Mesenchymal stem cell (in vitro differentiated cells and primary cell): ENCODE measurements at regions not wholly inside any gene's neighbourhood (a gene's known extent, or its start where the extent isn't known, plus 50 kb on each side); places are given as distances from the start of the nearest gene placed in this dataset.

Experiments
- DNase-seq: peaks from one replicate; pipeline ENCODE4 v3.0.0-alpha.2; 2013
- H2AFZ ChIP-seq: one replicate; pipeline ENCODE4 v1.6.1; 2013; ENCODE audit warnings: low read depth, mild to moderate bottlenecking, control low read depth, inconsistent platforms, low read length, moderate library complexity
- H2AK5ac ChIP-seq: 2 replicates; pipeline ENCODE4 v1.6.1; 2013; ENCODE audit warnings: low read length, moderate library complexity, mild to moderate bottlenecking, inconsistent platforms; ENCODE audit not compliant: severe bottlenecking
- H2BK120ac ChIP-seq: one replicate; pipeline ENCODE4 v1.6.1; 2013; ENCODE audit warnings: low read depth, mild to moderate bottlenecking, inconsistent platforms, low read length, moderate library complexity
- H2BK12ac ChIP-seq, 2 experiments: one replicate each; pipeline ENCODE4 v1.6.1; 2013; ENCODE audit warnings: inconsistent platforms in 2 of 2, low read length in 2 of 2, mild to moderate bottlenecking in 2 of 2, moderate library complexity in 2 of 2, control low read depth in 1 of 2
- H2BK15ac ChIP-seq: one replicate; pipeline ENCODE4 v1.6.1; 2013; ENCODE audit warnings: mild to moderate bottlenecking, low read depth, inconsistent platforms; ENCODE audit not compliant: poor library complexity, severe bottlenecking
- H2BK5ac ChIP-seq: 2 replicates; pipeline ENCODE4 v1.6.1; 2013; ENCODE audit warnings: low read depth, mild to moderate bottlenecking, low read length, control low read depth, inconsistent platforms; ENCODE audit not compliant: poor library complexity, severe bottlenecking
- H3K14ac ChIP-seq, 2 experiments: one replicate each; pipeline ENCODE4 v1.6.1; 2013; ENCODE audit warnings: inconsistent platforms in 2 of 2, low read length in 2 of 2, control low read depth in 1 of 2, mild to moderate bottlenecking in 1 of 2, moderate library complexity in 1 of 2
- H3K18ac ChIP-seq, 2 experiments: one replicate each; pipeline ENCODE4 v1.6.1; 2013; ENCODE audit warnings: inconsistent platforms in 2 of 2, low read length in 2 of 2, control low read depth in 1 of 2, low read depth in 1 of 2, mild to moderate bottlenecking in 1 of 2
- H3K23ac ChIP-seq, 2 experiments: one replicate each; pipeline ENCODE4 v1.6.1; 2013; ENCODE audit warnings: inconsistent platforms in 2 of 2, low read length in 2 of 2, mild to moderate bottlenecking in 2 of 2, moderate library complexity in 2 of 2, control low read depth in 1 of 2
- H3K27ac ChIP-seq: 2 replicates; pipeline ENCODE4 v1.5.1; 2013; ENCODE audit warnings: mild to moderate bottlenecking, moderate library complexity, low read length, control low read depth, inconsistent platforms; ENCODE audit not compliant: poor library complexity, severe bottlenecking
- H3K27me3 ChIP-seq, 2 experiments: 2 replicates each; pipeline versions ENCODE4 v1.6.1 to v1.7.0; 2013; ENCODE audit warnings: low read length in 2 of 2, mild to moderate bottlenecking in 2 of 2, moderate library complexity in 2 of 2, control low read depth in 1 of 2, inconsistent platforms in 1 of 2; ENCODE audit not compliant: control insufficient read depth in 1 of 2, insufficient read depth in 1 of 2
- H3K36me3 ChIP-seq, 2 experiments: 2 replicates each; pipeline versions ENCODE4 v1.6.1 to v1.7.0; 2013; ENCODE audit warnings: low read length in 2 of 2, control low read depth in 1 of 2, inconsistent platforms in 1 of 2, low read depth in 1 of 2, mild to moderate bottlenecking in 1 of 2; ENCODE audit not compliant: insufficient read depth in 2 of 2, control insufficient read depth in 1 of 2
- H3K4ac ChIP-seq, 2 experiments: one replicate each; pipeline ENCODE4 v1.6.1; 2013; ENCODE audit warnings: inconsistent platforms in 2 of 2, low read length in 2 of 2, mild to moderate bottlenecking in 2 of 2, moderate library complexity in 2 of 2, control low read depth in 1 of 2, low read depth in 1 of 2
- H3K4me1 ChIP-seq: 2 replicates; pipeline ENCODE4 v1.6.1; 2013; ENCODE audit warnings: low read depth, low read length, control low read depth; ENCODE audit not compliant: control insufficient read depth, insufficient read depth
- H3K4me2 ChIP-seq: 2 replicates; pipeline ENCODE4 v1.6.1; 2013; ENCODE audit warnings: low read length, mild to moderate bottlenecking, inconsistent platforms; ENCODE audit not compliant: poor library complexity, severe bottlenecking
- H3K4me3 ChIP-seq, 2 experiments: 2 replicates each; pipeline versions ENCODE4 v1.5.1 to v1.7.0; 2013; ENCODE audit warnings: low read length in 2 of 2, mild to moderate bottlenecking in 2 of 2, control low read depth in 1 of 2, low read depth in 1 of 2; ENCODE audit not compliant: insufficient read depth in 1 of 2
- H3K79me1 ChIP-seq: replicated peaks from 2 replicates; pipeline ENCODE4 v1.6.1; 2013; ENCODE audit warnings: mild to moderate bottlenecking, control low read depth, low read length, inconsistent platforms; ENCODE audit not compliant: poor library complexity, severe bottlenecking
- H3K9ac ChIP-seq: 2 replicates; pipeline ENCODE4 v1.7.0; 2013; ENCODE audit warnings: mild to moderate bottlenecking, low read length, moderate library complexity
- H3K9me3 ChIP-seq: 2 replicates; pipeline ENCODE4 v1.7.0; 2013; ENCODE audit warnings: mild to moderate bottlenecking, low read length; ENCODE audit not compliant: control insufficient read depth
- H4K8ac ChIP-seq: one replicate; pipeline ENCODE4 v1.6.1; 2013; ENCODE audit warnings: inconsistent platforms, mild to moderate bottlenecking, low read length, moderate library complexity
- H4K91ac ChIP-seq: one replicate; pipeline ENCODE4 v1.6.1; 2013; ENCODE audit warnings: mild to moderate bottlenecking, low read length, inconsistent platforms
- WGBS: methylation state at CpG from one replicate; pipeline ENCODE4 v1.1.7; 2013; ENCODE audit warnings: mixed read lengths; 5-methylcytosine and 5-hydroxymethylcytosine counted together

DNA sequence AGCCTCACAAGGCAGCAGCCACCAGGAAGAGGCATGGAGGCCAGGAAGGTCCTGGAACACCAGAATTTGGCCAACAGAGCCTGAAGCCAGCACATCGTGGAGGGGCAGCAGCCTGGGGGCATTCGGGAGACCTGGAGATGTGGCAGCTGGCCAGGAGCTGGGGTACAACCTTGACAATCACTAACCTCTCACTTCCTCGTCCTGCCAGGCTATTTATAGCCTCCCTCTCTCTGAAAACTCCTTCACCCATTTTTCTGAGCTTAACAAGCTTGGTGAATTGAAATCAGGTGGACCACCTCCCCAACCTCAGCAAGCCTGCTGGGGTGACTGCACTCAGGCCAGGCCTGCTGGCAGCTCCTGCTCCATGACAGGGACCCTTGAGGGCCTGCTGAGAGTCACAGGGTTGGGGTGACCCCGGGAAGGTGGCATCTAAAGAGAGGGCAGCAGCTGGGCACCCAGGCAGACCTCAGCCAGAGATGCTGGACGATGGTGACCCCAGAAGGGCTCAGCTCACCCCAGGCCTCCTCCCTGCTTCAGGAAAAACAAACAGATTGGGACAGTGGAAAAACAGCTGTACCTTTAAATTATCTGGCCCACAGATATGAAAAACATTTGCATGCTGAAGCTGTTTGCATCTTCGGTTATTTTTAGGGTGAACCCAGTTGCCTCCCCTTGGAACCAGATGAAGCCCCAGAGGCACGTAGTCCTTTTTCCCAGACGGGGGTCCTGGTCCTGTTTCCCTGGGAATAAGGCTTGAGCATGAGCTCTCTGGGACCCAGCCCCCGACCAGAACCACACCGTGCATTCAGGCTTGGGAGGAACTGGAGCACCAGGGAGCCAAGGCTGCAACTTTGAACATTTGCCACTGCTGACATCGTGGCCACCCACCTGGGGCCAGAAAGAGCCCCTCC is 67.0 kb downstream of the PITPNM2 start:
- no peak overlapping the region for H2BK120ac ChIP-seq
- no peaks in the 10 kb centered on the region for H3K9me3 ChIP-seq
- H3K14ac ChIP-seq = peak overlapping the region in 1 of 2 experiments; percentile 56
- H2AK5ac ChIP-seq = peak overlapping the region; percentile 51
- H3K27ac ChIP-seq = no peak overlapping the region
- H3K27me3 ChIP-seq = no peaks in the 10 kb centered on the region
- no peak overlapping the region for H2BK5ac ChIP-seq
- H2AFZ ChIP-seq = no peak overlapping the region
- no peak overlapping the region for H3K4me2 ChIP-seq
- H3K23ac ChIP-seq = peak overlapping the region in 1 of 2 experiments; percentile 18
- no peak overlapping the region for H3K9ac ChIP-seq
- H4K91ac ChIP-seq = no peak overlapping the region
- no peak overlapping the region for H4K8ac ChIP-seq
- H3K4ac ChIP-seq = peak overlapping the region in 1 of 2 experiments; percentile 47
- no peak overlapping the region for H2BK15ac ChIP-seq
- H2BK12ac ChIP-seq = no peak overlapping the region
- no peaks in the 10 kb centered on the region for H3K36me3 ChIP-seq
- DNase-seq = no peak
- no peak overlapping the region for H3K18ac ChIP-seq
- H3K79me1 ChIP-seq = peaks cover 19% of the 10 kb centered on the region
- no peak overlapping the region for H3K4me3 ChIP-seq
- 70% methylated on average over 11 of the region's 11 CpGs for WGBS
- peaks cover 26% of the 10 kb centered on the region for H3K4me1 ChIP-seq

GRCh38 chr12:123080634-123081033 is 70.3 kb downstream of the PITPNM2 start:
- Histone ChIP-seq H3K23ac (no peak overlapping the region), H3K9ac (no peak overlapping the region), H3K4ac (no peak overlapping the region), H3K79me1 (peaks cover 25% of the 10 kb centered on the region), H3K36me3 (no peaks in the 10 kb centered on the region), H2AK5ac (no peak overlapping the region), H4K91ac (no peak overlapping the region), H3K4me1 (peaks cover 28% of the 10 kb centered on the region), H2BK12ac (no peak overlapping the region), H2BK120ac (no peak overlapping the region), H3K4me3 (no peak overlapping the region), H3K18ac (no peak overlapping the region), H3K27ac (no peak overlapping the region), H3K27me3 (no peaks in the 10 kb centered on the region), H3K14ac (no peak overlapping the region), H2BK15ac (no peak overlapping the region), H4K8ac (no peak overlapping the region), H2BK5ac (no peak overlapping the region), H2AFZ (no peak overlapping the region), H3K9me3 (no peaks in the 10 kb centered on the region), H3K4me2 (no peak overlapping the region)
- 92% methylated on average over 2 of the region's 4 CpGs for WGBS
- no peak for DNase-seq

DNA sequence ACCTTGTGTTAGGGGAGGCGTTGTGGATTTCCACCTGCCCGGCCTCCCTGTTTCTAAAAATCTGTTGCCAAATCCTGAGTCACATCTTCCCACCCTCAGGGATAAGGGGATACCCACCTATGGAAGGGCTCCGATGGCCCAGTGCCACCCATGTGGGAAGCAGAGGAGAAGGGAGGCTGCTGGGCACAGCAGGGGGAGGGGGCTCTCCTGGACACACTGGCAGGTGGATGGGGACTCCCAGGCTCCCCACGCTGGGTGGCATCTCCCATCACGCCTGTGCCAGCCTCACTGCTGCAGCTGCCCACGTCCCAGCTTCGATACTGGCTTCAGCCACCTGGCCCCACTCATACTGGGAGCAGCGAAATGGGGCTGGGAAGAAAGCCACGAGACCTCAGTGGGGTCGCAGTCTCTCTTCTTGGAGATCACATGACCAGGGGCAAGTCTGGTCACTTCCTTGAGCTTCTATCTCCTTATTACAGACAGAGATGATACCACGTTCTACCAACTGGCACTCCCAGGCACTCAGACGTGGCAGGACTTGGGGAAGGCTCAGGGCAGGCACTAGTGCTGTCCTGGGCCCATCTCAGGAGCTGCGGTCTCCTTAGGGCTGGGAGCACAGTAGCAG is 72.2 kb downstream of the PITPNM2 start:
- no peak overlapping the region for H4K91ac ChIP-seq
- no peak overlapping the region for H3K18ac ChIP-seq
- DNase-seq = no peak
- H2BK12ac ChIP-seq = no peak overlapping the region
- no peak overlapping the region for H3K4ac ChIP-seq
- H2BK120ac ChIP-seq = no peak overlapping the region
- H3K14ac ChIP-seq = peak overlapping the region in 1 of 2 experiments; percentile 35
- H3K4me1 ChIP-seq = peaks cover 22% of the 10 kb centered on the region
- H3K23ac ChIP-seq = no peak overlapping the region
- H3K36me3 ChIP-seq = no peaks in the 10 kb centered on the region
- peaks cover 23% of the 10 kb centered on the region for H3K79me1 ChIP-seq
- H3K4me3 ChIP-seq = no peak overlapping the region
- H3K4me2 ChIP-seq = no peak overlapping the region
- no peak overlapping the region for H3K27ac ChIP-seq
- 94% methylated on average over 12 of the region's 13 CpGs for WGBS
- H2AK5ac ChIP-seq = no peak overlapping the region
- no peaks in the 10 kb centered on the region for H3K27me3 ChIP-seq
- H4K8ac ChIP-seq = no peak overlapping the region
- H2BK15ac ChIP-seq = no peak overlapping the region
- no peak overlapping the region for H2BK5ac ChIP-seq
- H2AFZ ChIP-seq = no peak overlapping the region
- H3K9me3 ChIP-seq = no peaks in the 10 kb centered on the region
- H3K9ac ChIP-seq = no peak overlapping the region

DNA sequence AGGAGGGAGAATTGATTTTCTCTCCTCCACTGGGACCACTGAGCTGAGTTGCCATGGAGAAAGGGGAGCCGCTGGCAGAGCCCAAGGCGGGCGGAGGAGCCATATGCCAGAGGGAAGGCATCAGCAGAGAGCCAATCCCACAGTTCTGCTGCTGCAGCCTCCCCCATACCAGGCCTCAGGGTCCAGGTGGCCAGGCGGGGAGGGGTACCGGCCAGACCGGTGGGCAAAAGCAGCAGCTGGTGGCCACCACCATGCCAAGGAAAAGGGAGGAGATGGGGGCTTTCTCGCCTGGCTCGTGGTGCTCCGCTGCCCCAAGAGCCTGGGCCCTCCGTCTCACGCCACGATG is 72.8 kb downstream of the PITPNM2 start:
- H2BK120ac ChIP-seq = no peak overlapping the region
- 97% methylated on average over 11 of the region's 12 CpGs for WGBS
- H3K27ac ChIP-seq = no peak overlapping the region
- peaks cover 21% of the 10 kb centered on the region for H3K79me1 ChIP-seq
- no peak overlapping the region for H2AFZ ChIP-seq
- H3K9ac ChIP-seq = no peak overlapping the region
- no peak overlapping the region for H3K23ac ChIP-seq
- no peak overlapping the region for H3K4me2 ChIP-seq
- peaks cover 19% of the 10 kb centered on the region for H3K4me1 ChIP-seq
- no peak overlapping the region for H2AK5ac ChIP-seq
- no peaks in the 10 kb centered on the region for H3K9me3 ChIP-seq
- H3K4ac ChIP-seq = no peak overlapping the region
- H3K36me3 ChIP-seq = no peaks in the 10 kb centered on the region
- no peak overlapping the region for H2BK12ac ChIP-seq
- H2BK15ac ChIP-seq = no peak overlapping the region
- no peak overlapping the region for H4K8ac ChIP-seq
- DNase-seq = no peak
- H3K18ac ChIP-seq = no peak overlapping the region
- no peaks in the 10 kb centered on the region for H3K27me3 ChIP-seq
- no peak overlapping the region for H3K14ac ChIP-seq
- no peak overlapping the region for H3K4me3 ChIP-seq
- H2BK5ac ChIP-seq = no peak overlapping the region
- no peak overlapping the region for H4K91ac ChIP-seq
